HepG2 (cell line): ENCODE measurements at regions not wholly inside any gene's neighbourhood (a gene's known extent, or its start where the extent isn't known, plus 50 kb on each side); places are given as distances from the start of the nearest gene placed in this dataset.

ENCODE experiments used
- CENPX ChIP-seq: sonication (generic); formaldehyde crosslinking; IDR thresholded peaks from 2 replicates; pipeline ENCODE4 v1.9.0; 2021; ENCODE audit warnings: mild to moderate bottlenecking, missing genetic modification reagents, moderate library complexity
- SMAD1 ChIP-seq: sonication (generic); formaldehyde crosslinking; IDR thresholded peaks from 2 replicates; pipeline ENCODE4 v1.4.0; 2020; ENCODE audit warnings: missing genetic modification reagents, low read depth, mild to moderate bottlenecking, borderline replicate concordance

DNA sequence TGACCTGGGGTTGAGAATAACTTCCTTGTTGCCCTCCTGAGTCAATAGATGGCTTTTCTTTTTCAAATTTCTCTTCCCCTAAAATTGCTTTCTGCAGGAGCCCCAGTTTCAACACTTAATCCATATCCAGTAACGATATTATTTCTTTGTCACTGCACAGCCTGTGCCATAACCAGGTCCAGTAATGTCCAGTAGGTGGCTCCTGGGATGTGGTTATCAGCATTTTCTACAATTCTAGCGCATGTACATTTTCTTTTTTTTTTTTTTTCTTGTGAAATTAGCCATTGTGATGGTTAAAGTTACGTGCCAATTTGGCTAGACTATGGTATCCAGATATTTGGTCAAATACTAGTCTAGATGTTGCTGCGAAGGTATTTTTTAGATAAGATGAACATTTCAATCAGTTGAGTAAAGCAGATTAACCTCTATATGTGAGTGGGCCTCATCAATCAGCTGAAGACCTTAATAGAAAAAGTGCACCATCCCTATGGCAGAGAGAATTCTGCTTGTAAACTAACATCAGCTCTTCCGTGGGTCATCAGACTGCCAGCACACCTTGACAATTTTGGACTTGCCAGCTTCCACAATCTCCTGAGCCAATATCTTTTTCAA lies 72.9 kb upstream of the SCG2 start:
- no peak for TF ChIP-seq CENPX
- TF ChIP-seq SMAD1 (CRISPR knock-in tag): no peak
